ENCODE measurements at regions not wholly inside any gene's neighbourhood (a gene's known extent, or its start where the extent isn't known, plus 50 kb on each side); places are given as distances from the start of the nearest gene placed in this dataset.
A peak's percentile ranks its signal among the peaks of the same experiment; 100 is the strongest.

GRCh38 chr3:158882445-158882844 is 80.6 kb downstream of the MFSD1 start:
- H3K4me1 Mint-ChIP-seq (ENCODE audit: low read depth), result no peaks in the 10 kb centered on the region
- no peak overlapping the region for H3K4me3 Mint-ChIP-seq
- H3K36me3 Mint-ChIP-seq (ENCODE audit: low read depth), result peaks cover 6% of the 10 kb centered on the region
- no peak overlapping the region for H3K27ac Mint-ChIP-seq
- intact Hi-C loops (cut with micrococcal nuclease), result no loop called here
- CTCF ChIA-PET, result no interaction called here
- H3K9me3 Mint-ChIP-seq, result peaks cover 13% of the 10 kb centered on the region
- no peak for DNase-seq
- H3K27me3 Mint-ChIP-seq (ENCODE audit: low read depth), result no peaks in the 10 kb centered on the region

- Mint-ChIP-seq H3K4me3 (no peak overlapping the region), H3K4me1 (ENCODE audit: low read depth) (no peaks in the 10 kb centered on the region), H3K9me3 (no peaks in the 10 kb centered on the region), H3K27me3 (ENCODE audit: low read depth) (no peaks in the 10 kb centered on the region), H3K27ac (no peak overlapping the region), H3K36me3 (ENCODE audit: low read depth) (no peaks in the 10 kb centered on the region)
- CTCF ChIA-PET, result no interaction called here
- intact Hi-C loops (cut with micrococcal nuclease), result no loop called here
- no peak for DNase-seq
Measured at GRCh38 chr3:158896729-158897128, 94.9 kb downstream of the MFSD1 start.

GRCh38 chr3:158906749-158907148 is 104.9 kb downstream of the MFSD1 start:
- Mint-ChIP-seq H3K4me1 (ENCODE audit: low read depth) (no peaks in the 10 kb centered on the region), H3K36me3 (ENCODE audit: low read depth) (no peaks in the 10 kb centered on the region)

GRCh38 chr3:158908187-158908734 is 106.4 kb downstream of the MFSD1 start:
- DNase-seq, result no peak
- Mint-ChIP-seq H3K36me3 (ENCODE audit: low read depth) (no peaks in the 10 kb centered on the region), H3K4me1 (ENCODE audit: low read depth) (no peaks in the 10 kb centered on the region), H3K4me3 (no peak overlapping the region), H3K27me3 (ENCODE audit: low read depth) (no peaks in the 10 kb centered on the region), H3K9me3 (no peaks in the 10 kb centered on the region), H3K27ac (no peak overlapping the region)
- CTCF ChIA-PET, result interaction anchor here (1.0 kb wide), 1 partner anchor 10 kb away, joined by 4 read pairs; no protein-coding TSS in a partner anchor
- intact Hi-C loops (cut with micrococcal nuclease), result no loop called here

More at GRCh38 chr3:158906749-158907148, 104.9 kb downstream of the MFSD1 start:
- no peak overlapping the region for H3K4me3 Mint-ChIP-seq
- H3K27ac Mint-ChIP-seq, result no peak overlapping the region
- CTCF ChIA-PET, result no interaction called here
- DNase-seq, result no peak
- intact Hi-C loops (cut with micrococcal nuclease), result no loop called here
- H3K27me3 Mint-ChIP-seq (ENCODE audit: low read depth), result no peaks in the 10 kb centered on the region
- no peaks in the 10 kb centered on the region for H3K9me3 Mint-ChIP-seq

- no peaks in the 10 kb centered on the region for H3K4me1 Mint-ChIP-seq (ENCODE audit: low read depth)
- no peaks in the 10 kb centered on the region for H3K9me3 Mint-ChIP-seq
- no peak overlapping the region for H3K4me3 Mint-ChIP-seq
- intact Hi-C loops (cut with micrococcal nuclease), result loop anchor here (10.0 kb wide), 1 partner anchor 895 kb away; no protein-coding TSS in a partner anchor
- DNase-seq, result no peak
- H3K27ac Mint-ChIP-seq, result no peak overlapping the region
- H3K36me3 Mint-ChIP-seq (ENCODE audit: low read depth), result no peaks in the 10 kb centered on the region
- no peaks in the 10 kb centered on the region for H3K27me3 Mint-ChIP-seq (ENCODE audit: low read depth)
- CTCF ChIA-PET, result no interaction called here
Measured at GRCh38 chr3:158909870-158910269, 108.0 kb downstream of the MFSD1 start.

- H3K9me3 Mint-ChIP-seq, result no peaks in the 10 kb centered on the region
- H3K27me3 Mint-ChIP-seq (ENCODE audit: low read depth), result peaks cover 2% of the 10 kb centered on the region
- no peaks in the 10 kb centered on the region for H3K36me3 Mint-ChIP-seq (ENCODE audit: low read depth)
- CTCF ChIA-PET, result interaction anchor here (1.2 kb wide), 1 partner anchor 9 kb away, joined by 3 read pairs; no protein-coding TSS in a partner anchor
- no peak for DNase-seq
- H3K4me1 Mint-ChIP-seq (ENCODE audit: low read depth), result no peaks in the 10 kb centered on the region
- no peak overlapping the region for H3K27ac Mint-ChIP-seq
- intact Hi-C loops (cut with micrococcal nuclease), result loop anchor here (10.0 kb wide), 1 partner anchor 893 kb away; no protein-coding TSS in a partner anchor
- H3K4me3 Mint-ChIP-seq, result no peak overlapping the region
Measured at GRCh38 chr3:158911586-158911985, 109.7 kb downstream of the MFSD1 start.

GRCh38 chr3:158912188-158912587 is 110.3 kb downstream of the MFSD1 start:
- peaks cover 3% of the 10 kb centered on the region for H3K27me3 Mint-ChIP-seq (ENCODE audit: low read depth)
- DNase-seq, result no peak
- H3K27ac Mint-ChIP-seq, result no peak overlapping the region
- H3K36me3 Mint-ChIP-seq (ENCODE audit: low read depth), result no peaks in the 10 kb centered on the region
- no peaks in the 10 kb centered on the region for H3K9me3 Mint-ChIP-seq
- CTCF ChIA-PET, result interaction anchor here (1.2 kb wide), 1 partner anchor 8 kb away, joined by 3 read pairs; no protein-coding TSS in a partner anchor
- H3K4me3 Mint-ChIP-seq, result no peak overlapping the region
- H3K4me1 Mint-ChIP-seq (ENCODE audit: low read depth), result no peaks in the 10 kb centered on the region
- intact Hi-C loops (cut with micrococcal nuclease), result loop anchor here (10.0 kb wide), 1 partner anchor 893 kb away; no protein-coding TSS in a partner anchor

GRCh38 chr3:158912621-158913020 is 110.8 kb downstream of the MFSD1 start:
- CTCF ChIA-PET, result interaction anchor here (1.2 kb wide), 1 partner anchor 8 kb away, joined by 3 read pairs; no protein-coding TSS in a partner anchor
- Mint-ChIP-seq H3K9me3 (no peaks in the 10 kb centered on the region), H3K4me3 (no peak overlapping the region), H3K36me3 (ENCODE audit: low read depth) (no peaks in the 10 kb centered on the region), H3K27me3 (ENCODE audit: low read depth) (peaks cover 5% of the 10 kb centered on the region), H3K4me1 (ENCODE audit: low read depth) (no peaks in the 10 kb centered on the region), H3K27ac (no peak overlapping the region)
- intact Hi-C loops (cut with micrococcal nuclease), result loop anchor here (10.0 kb wide), 1 partner anchor 892 kb away; no protein-coding TSS in a partner anchor
- DNase-seq, result no peak

GRCh38 chr3:158916111-158916510 is 114.3 kb downstream of the MFSD1 start:
- no peak overlapping the region for H3K4me3 Mint-ChIP-seq
- CTCF ChIA-PET, result interaction anchor here (1.1 kb wide), 1 partner anchor 344 kb away, joined by 3 read pairs; no protein-coding TSS in a partner anchor
- no peak overlapping the region for H3K27ac Mint-ChIP-seq

GRCh38 chr3:158918008-158918407 is 116.2 kb downstream of the MFSD1 start:
- Mint-ChIP-seq H3K36me3 (ENCODE audit: low read depth) (no peaks in the 10 kb centered on the region), H3K27me3 (ENCODE audit: low read depth) (peaks cover 5% of the 10 kb centered on the region), H3K9me3 (no peaks in the 10 kb centered on the region), H3K4me3 (no peak overlapping the region), H3K4me1 (ENCODE audit: low read depth) (no peaks in the 10 kb centered on the region), H3K27ac (no peak overlapping the region)
- CTCF ChIA-PET, result interaction anchor here (0.8 to 1.4 kb wide), 3 partner anchors 10 to 342 kb away, joined by 4 to 6 read pairs (median 4); no protein-coding TSS in a partner anchor
- DNase-seq, result peak; percentile 51
- intact Hi-C loops (cut with micrococcal nuclease), result loop anchor here (1.0 to 10.0 kb wide), 3 partner anchors 73 to 887 kb away; no protein-coding TSS in a partner anchor

More at GRCh38 chr3:158916111-158916510, 114.3 kb downstream of the MFSD1 start:
- H3K9me3 Mint-ChIP-seq, result no peaks in the 10 kb centered on the region
- H3K27me3 Mint-ChIP-seq (ENCODE audit: low read depth), result peaks cover 5% of the 10 kb centered on the region
- no peak for DNase-seq
- no peaks in the 10 kb centered on the region for H3K4me1 Mint-ChIP-seq (ENCODE audit: low read depth)
- no peaks in the 10 kb centered on the region for H3K36me3 Mint-ChIP-seq (ENCODE audit: low read depth)
- intact Hi-C loops (cut with micrococcal nuclease), result loop anchor here (10.0 kb wide), 1 partner anchor 889 kb away; no protein-coding TSS in a partner anchor

- Mint-ChIP-seq H3K27ac (no peak overlapping the region), H3K4me3 (no peak overlapping the region), H3K4me1 (ENCODE audit: low read depth) (no peaks in the 10 kb centered on the region), H3K36me3 (ENCODE audit: low read depth) (no peaks in the 10 kb centered on the region), H3K27me3 (ENCODE audit: low read depth) (peaks cover 5% of the 10 kb centered on the region), H3K9me3 (no peaks in the 10 kb centered on the region)
- DNase-seq, result no peak
- intact Hi-C loops (cut with micrococcal nuclease), result loop anchor here (1.0 to 10.0 kb wide), 3 partner anchors 74 to 886 kb away; no protein-coding TSS in a partner anchor
- CTCF ChIA-PET, result interaction anchor here (1.4 kb wide), 2 partner anchors 334 to 342 kb away, joined by 4 to 6 read pairs; no protein-coding TSS in a partner anchor
Measured at GRCh38 chr3:158918451-158918850, 116.6 kb downstream of the MFSD1 start.

GRCh38 chr3:158920371-158920770 is 118.5 kb downstream of the MFSD1 start:
- Mint-ChIP-seq H3K27ac (no peak overlapping the region), H3K36me3 (ENCODE audit: low read depth) (no peaks in the 10 kb centered on the region), H3K4me3 (no peak overlapping the region), H3K27me3 (ENCODE audit: low read depth) (peaks cover 3% of the 10 kb centered on the region), H3K9me3 (no peaks in the 10 kb centered on the region), H3K4me1 (ENCODE audit: low read depth) (no peaks in the 10 kb centered on the region)
- no peak for DNase-seq
- CTCF ChIA-PET, result interaction anchor here (1.1 kb wide), 1 partner anchor 8 kb away, joined by 3 read pairs; no protein-coding TSS in a partner anchor
- intact Hi-C loops (cut with micrococcal nuclease), result no loop called here

- DNase-seq, result no peak
- H3K4me1 Mint-ChIP-seq (ENCODE audit: low read depth), result no peaks in the 10 kb centered on the region
- CTCF ChIA-PET, result no interaction called here
Measured at GRCh38 chr3:158925021-158925420, 123.2 kb downstream of the MFSD1 start.

More at GRCh38 chr3:158925021-158925420, 123.2 kb downstream of the MFSD1 start:
- Mint-ChIP-seq H3K27me3 (ENCODE audit: low read depth) (no peaks in the 10 kb centered on the region), H3K27ac (no peak overlapping the region), H3K4me3 (no peak overlapping the region), H3K36me3 (ENCODE audit: low read depth) (no peaks in the 10 kb centered on the region), H3K9me3 (no peaks in the 10 kb centered on the region)
- intact Hi-C loops (cut with micrococcal nuclease), result no loop called here
